HG03354 (cell line): ENCODE measurements at regions not wholly inside any gene's neighbourhood (a gene's known extent, or its start where the extent isn't known, plus 50 kb on each side); places are given as distances from the start of the nearest gene placed in this dataset.

ENCODE experiments used
- ATAC-seq: cut with Tn5 transposase; IDR thresholded peaks from one replicate; pipeline ENCODE4 v1.9.1; 2021; ENCODE audit warnings: mild to moderate bottlenecking; ENCODE audit not compliant: unreplicated experiment, poor library complexity, severe bottlenecking

DNA sequence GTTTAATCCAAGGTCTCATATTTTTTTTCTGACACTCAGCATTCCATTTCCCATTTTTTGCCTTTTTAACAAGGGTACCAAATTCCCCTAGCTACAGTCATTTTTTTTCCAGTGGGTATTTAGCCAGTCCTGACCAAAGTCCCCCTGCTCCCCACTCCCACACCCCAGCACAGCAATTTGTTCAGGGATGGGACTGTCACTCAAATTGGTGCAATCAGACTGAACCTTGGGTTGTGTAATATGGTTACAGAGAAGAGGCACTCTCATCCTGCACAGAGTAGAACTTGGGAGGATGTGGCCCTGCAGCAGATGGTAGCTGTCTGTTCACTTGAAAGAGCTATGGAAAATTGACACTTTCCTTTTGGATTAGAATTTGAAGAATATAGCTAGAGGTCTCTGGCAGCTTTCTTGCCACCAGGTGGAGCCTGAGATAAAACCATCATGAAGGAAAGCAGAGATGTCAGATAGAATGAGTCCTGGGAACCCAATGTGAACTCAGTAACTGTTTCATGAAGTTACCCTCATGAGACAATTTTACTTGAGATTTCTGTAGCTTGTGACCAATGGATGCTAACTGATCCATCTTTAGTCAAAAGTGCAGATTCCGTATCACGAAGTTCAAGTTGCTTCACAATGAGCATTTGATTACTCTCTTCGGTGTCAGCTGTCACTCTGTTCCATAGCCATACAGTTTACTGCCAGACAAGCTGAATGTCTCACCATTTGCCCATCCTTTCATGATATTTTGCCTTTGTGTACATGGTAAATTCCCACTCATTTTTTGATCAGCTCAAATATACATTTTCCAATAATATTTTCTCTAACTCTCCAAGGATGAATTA, 394.0 kb upstream of the SYT1 start:
- peak; percentile 49 for ATAC-seq

GRCh38 chr12:78473136-78473535, 391.4 kb upstream of the SYT1 start:
- no peak for ATAC-seq

- ATAC-seq = no peak
Observed at GRCh38 chr12:78473561-78473960, 391.0 kb upstream of the SYT1 start.

GRCh38 chr12:78483767-78484315, 380.7 kb upstream of the SYT1 start:
- no peak for ATAC-seq

DNA sequence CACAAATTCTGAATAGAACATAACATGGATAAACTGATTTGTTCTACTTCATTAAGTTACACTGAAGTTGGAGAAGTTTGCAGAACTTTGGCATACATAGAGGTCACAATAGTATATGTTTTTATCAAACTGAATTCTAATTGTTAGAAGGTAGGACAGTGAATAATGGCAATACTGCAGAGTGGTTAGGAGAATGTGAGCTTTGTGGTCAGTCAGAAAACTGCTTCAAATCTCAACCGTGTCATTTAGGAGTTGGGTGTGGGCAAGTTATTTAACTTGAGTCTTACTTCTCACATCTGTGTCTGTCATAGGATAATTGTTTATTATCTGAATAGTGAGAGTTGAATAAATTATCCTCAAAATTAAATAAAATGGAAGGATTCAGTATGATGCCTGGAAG, 374.6 kb upstream of the SYT1 start:
- ATAC-seq = no peak

DNA sequence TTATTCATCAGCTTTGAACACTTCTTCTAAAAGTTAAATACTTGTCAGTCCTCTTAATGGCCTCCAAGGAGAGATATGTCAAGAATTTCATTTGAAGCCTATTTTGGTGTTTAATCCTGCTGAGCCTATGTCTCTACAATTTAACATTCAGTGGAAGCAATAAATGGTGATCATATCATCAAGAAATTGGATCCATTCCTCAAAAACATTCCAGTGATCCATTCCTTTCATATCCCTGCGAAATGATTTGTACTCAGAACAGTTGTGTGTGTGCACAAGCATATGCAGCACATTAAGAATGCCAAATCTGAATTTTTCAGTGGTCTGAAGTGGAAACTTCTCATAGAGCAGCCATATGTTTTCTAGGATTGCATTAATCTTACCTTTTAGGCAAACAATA, 373.7 kb upstream of the SYT1 start:
- ATAC-seq = no peak

GRCh38 chr12:78494911-78495310, 369.7 kb upstream of the SYT1 start:
- ATAC-seq = no peak

DNA sequence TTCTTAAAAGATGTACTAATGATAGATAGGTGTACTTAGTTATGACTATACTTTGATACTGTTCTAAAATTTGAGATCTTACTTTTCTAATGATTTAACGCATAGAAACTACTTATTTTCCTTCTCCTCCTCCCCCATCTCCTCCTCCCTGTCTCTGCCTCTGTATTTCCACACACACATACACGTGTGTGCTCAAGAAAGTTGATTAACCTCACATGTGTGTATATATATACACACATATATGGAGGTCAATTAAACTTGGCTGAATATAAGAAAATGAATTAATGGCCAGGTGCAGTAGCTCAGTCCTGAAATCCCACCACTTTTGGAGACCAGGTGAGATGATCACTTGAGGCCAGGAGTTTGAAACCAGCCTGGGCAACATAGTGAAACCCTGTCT, 362.7 kb upstream of the SYT1 start:
- ATAC-seq = no peak

DNA sequence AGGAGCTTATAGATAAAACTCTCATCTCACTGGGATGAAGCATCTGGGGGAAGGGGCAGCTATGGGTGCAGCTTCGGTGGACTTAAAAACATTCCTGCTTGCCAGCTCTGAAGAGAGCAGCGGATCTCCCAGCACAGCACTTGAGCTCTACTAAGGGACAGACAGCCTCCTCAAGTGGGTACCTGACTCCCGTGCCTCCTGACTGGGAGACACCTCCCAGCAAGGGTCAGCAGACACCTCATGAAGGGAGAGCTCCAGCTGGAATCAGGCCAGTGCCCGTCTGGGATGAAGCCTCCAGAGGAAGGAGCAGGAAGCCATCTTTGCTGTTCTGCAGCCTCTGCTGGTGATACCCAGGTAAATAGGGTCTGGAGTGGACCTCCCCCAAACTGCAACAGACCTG, 345.2 kb upstream of the SYT1 start:
- no peak for ATAC-seq

- no peak for ATAC-seq
Observed at GRCh38 chr12:78530100-78530765, 334.3 kb upstream of the SYT1 start.

DNA sequence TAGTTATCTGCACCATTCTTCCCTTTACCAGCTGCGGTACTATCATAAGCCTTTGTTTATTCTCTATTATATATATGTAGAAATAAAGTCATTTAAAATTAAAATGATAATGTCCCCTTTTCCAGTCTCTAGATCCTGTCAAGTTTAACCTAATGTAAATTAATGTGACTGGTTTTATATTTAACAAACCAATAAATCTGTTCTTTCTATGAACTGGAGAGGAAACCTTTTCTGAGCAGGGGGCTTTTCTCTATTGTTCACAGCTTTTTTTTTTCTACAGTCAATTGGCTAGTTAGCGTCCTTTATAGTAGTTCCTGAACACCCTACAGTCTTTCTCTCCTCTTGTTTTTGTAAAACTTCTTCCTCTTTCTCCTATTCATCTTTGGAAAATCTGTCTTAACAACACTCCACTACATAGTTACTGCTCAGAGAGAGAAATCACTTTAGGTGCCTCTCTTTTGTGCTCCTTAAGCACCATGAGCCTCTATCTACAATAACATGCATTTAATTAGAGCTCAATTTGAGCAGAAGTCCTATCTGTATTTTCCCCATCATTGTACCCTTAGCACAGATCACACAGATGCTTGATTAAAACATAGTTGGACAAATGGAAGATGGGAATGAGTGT, 332.6 kb upstream of the SYT1 start:
- no peak for ATAC-seq

GRCh38 chr12:78534311-78534710, 330.3 kb upstream of the SYT1 start:
- no peak for ATAC-seq

DNA sequence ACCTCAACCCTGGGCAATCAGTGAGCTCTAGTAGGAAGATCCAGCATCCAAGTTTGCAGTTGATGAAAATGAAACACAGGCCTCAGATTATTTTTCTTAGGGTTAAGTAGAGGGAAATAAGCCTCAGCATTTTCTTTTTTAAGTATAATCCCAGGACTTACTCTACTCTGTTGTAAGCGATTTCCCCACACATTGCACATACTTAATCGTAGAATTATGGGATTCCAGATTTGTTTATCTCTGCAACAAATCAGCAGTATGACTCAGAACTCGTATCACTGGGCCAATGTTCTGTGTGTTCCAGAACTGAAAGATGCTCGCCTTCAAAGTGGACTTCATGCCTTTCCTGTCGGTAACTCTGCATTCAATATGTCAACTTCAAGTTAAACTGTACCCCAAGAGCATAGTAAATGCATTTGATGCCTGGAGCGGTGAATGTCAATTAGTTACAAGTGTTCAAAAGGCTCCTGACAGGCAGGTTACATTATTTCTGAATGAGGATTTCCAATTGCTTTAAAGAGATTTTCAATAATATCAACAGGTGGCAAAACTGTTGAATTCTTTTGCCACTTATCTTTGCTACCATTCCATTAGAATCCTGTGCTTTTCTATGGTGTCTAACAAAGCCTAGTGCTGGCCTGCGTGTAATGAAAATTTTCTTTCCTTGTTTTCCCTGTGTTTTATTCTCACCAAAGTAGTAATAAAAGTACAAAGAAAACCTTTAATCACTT, 323.8 kb upstream of the SYT1 start:
- ATAC-seq = no peak

DNA sequence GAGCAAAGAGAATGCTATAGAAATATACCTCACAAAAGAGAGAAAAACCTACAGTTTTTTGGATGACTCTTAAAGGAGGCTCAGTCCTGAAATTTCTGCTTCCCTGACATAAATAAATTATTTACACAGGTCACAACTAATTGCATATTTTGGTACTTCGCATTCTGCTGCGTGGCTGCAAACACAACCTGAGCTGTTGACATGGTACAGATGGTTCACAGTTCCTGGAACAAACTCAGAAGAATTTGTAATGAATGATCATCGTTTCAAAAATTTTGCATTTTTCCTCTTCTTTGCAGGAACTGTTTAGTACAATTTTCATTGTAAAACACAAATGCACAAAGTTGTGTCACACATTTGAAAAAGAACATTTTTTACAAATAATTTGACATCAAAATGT, 313.7 kb upstream of the SYT1 start:
- ATAC-seq = no peak

GRCh38 chr12:78555802-78556201, 308.8 kb upstream of the SYT1 start:
- ATAC-seq = no peak

DNA sequence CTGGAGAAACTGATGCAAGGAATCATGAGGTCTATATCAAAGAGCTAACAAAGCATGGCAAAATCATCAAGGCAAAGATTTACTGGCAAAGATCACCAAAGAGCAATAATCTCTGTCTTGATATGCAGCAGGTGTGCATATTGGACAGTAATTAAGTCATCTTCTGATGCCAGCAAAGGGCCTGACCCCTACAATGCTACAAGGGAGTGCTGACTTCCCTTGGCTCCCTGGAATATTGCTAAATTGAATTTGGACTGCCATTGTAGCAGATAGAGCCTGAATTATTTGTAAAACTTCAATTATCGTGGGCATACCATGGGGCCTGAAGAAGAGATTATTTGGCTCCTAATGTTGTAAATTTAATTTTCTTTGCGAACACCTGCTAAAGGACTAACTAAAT, 307.9 kb upstream of the SYT1 start:
- no peak for ATAC-seq

- ATAC-seq = no peak
Observed at GRCh38 chr12:78559416-78559815, 305.2 kb upstream of the SYT1 start.

GRCh38 chr12:78559886-78560285, 304.7 kb upstream of the SYT1 start:
- no peak for ATAC-seq

DNA sequence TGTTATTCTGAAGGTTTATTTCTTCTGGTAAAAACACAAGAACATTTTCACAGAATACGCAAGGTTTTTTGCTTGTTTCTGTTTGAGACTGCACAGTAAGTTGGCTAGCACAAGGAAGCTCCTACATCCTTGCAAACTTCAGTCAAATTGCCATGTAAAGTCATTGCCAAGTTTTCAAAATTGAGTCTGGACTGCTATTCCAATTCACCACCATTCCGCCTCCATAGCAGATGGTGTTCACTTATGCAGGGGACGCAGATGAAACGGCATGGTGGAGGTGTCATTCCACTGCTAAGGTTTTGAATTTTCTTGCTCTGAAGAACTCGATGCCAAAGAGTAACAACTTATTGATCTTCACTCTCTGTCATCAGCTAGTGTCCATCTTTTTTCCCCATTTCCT, 303.9 kb upstream of the SYT1 start:
- ATAC-seq = no peak
